Gastrocnemius medialis (tissue), 4 donors: ENCODE measurements at regions not wholly inside any gene's neighbourhood (a gene's known extent, or its start where the extent isn't known, plus 50 kb on each side); places are given as distances from the start of the nearest gene placed in this dataset.

Experiments
- CTCF ChIP-seq, 5 experiments: fragments of 450-650 bp in 3 of 5; fragments of 200-600 bp in 2 of 5; sonication (generic) in 2 of 5; IDR thresholded peaks in 4 of 5; conservative IDR thresholded peaks in 1 of 5; 1 replicate in 4 of 5; 2 replicates in 1 of 5; pipeline ENCODE4 v1.5.1; 2016 to 2019; ENCODE audit warnings: antibody characterized with exemption in 5 of 5, mild to moderate bottlenecking in 3 of 5, moderate library complexity in 3 of 5
- POLR2A ChIP-seq, 2 donors: fragments of 450-650 bp; IDR thresholded peaks; one replicate each; pipeline ENCODE4 v1.6.1; 2017; ENCODE audit warnings: antibody characterized with exemption in 2 of 2, mild to moderate bottlenecking in 2 of 2, moderate library complexity in 2 of 2

- TF ChIP-seq POLR2A (IDR thresholded peaks at IDR 0.05), result no peak
- TF ChIP-seq CTCF (IDR thresholded peaks at IDR 0.05 in 4 of 5, conservative IDR thresholded peaks at IDR 0.05 in 1 of 5), result no peak
Observed at GRCh38 chr13:47803131-47803530, 197.9 kb downstream of the SUCLA2 start.
